ENCODE measurements at regions not wholly inside any gene's neighbourhood (a gene's known extent, or its start where the extent isn't known, plus 50 kb on each side); places are given as distances from the start of the nearest gene placed in this dataset.

DNA sequence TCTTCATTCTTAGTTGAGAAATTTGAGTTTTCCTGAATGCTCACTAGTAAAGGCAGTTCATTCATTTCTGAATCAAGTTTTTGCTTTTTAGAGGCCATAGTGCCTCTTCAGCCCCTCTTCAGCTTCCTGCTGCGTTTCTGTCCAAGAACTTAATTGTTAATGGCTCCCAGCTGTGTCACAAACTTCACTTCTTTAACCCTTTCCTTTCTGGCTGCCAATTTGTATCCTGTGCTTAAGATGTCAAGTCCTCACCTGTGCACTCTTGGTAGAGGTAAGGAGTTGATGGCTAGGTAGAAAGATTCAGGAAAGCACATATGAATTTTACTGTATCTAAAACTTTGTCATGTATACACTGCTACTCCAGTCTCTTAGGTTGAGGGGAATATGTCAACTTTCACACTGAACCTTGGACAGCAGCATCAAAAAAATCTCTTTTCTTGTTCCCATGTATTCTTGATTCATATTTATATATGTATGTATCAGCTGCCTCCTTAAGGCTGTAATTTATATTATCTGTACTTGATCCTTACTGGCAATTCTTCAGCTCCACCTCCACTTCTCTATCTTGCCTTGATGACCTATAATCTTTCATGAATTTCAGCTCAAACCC, 612.8 kb downstream of the LMO4 start:
- H3F3A ChIP-seq (ENCODE audit: insufficient read depth, low read length), result no peaks in the 10 kb centered on the region
- H3K27me3 ChIP-seq (replicated peaks; ENCODE audit: insufficient read depth, low read length), result no peaks in the 10 kb centered on the region
- H3K9ac ChIP-seq (ENCODE audit: low read length), result no peak overlapping the region
- no peaks in the 10 kb centered on the region for H3K9me3 ChIP-seq (replicated peaks; ENCODE audit: insufficient read depth, low read length)
- TF ChIP-seq EZH2 (optimal IDR thresholded peaks at IDR 0.05; ENCODE audit: low read depth, low read length) (no peak), EZH2phosphoT487 (IDR thresholded peaks at IDR 0.05; ENCODE audit: low read length) (no peak)
- TF ChIP-seq, protein P1, sequence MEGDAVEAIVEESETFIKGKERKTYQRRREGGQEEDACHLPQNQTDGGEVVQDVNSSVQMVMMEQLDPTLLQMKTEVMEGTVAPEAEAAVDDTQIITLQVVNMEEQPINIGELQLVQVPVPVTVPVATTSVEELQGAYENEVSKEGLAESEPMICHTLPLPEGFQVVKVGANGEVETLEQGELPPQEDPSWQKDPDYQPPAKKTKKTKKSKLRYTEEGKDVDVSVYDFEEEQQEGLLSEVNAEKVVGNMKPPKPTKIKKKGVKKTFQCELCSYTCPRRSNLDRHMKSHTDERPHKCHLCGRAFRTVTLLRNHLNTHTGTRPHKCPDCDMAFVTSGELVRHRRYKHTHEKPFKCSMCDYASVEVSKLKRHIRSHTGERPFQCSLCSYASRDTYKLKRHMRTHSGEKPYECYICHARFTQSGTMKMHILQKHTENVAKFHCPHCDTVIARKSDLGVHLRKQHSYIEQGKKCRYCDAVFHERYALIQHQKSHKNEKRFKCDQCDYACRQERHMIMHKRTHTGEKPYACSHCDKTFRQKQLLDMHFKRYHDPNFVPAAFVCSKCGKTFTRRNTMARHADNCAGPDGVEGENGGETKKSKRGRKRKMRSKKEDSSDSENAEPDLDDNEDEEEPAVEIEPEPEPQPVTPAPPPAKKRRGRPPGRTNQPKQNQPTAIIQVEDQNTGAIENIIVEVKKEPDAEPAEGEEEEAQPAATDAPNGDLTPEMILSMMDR (IDR thresholded peaks at IDR 0.05; ENCODE audit: low read length), result no peak
- no peaks in the 10 kb centered on the region for H4K20me1 ChIP-seq (ENCODE audit: insufficient read depth, low read length)
- no peak overlapping the region for H2AFZ ChIP-seq (ENCODE audit: low read length)
- no peak for DNase-seq
- no peaks in the 10 kb centered on the region for H3K79me2 ChIP-seq (ENCODE audit: low read length)
- no peak overlapping the region for H3K4me2 ChIP-seq (ENCODE audit: low read depth, low read length)
- no peaks in the 10 kb centered on the region for H3K36me3 ChIP-seq (replicated peaks; ENCODE audit: insufficient read depth, low read length)
- no peak overlapping the region for H3K27ac ChIP-seq (ENCODE audit: low read length)
- no peak overlapping the region for H3K4me3 ChIP-seq (ENCODE audit: low read length)
- no peaks in the 10 kb centered on the region for H3K9me2 ChIP-seq (replicated peaks; ENCODE audit: insufficient read depth, low read length)
- no peaks in the 10 kb centered on the region for H3K4me1 ChIP-seq (ENCODE audit: low read length)

DNA sequence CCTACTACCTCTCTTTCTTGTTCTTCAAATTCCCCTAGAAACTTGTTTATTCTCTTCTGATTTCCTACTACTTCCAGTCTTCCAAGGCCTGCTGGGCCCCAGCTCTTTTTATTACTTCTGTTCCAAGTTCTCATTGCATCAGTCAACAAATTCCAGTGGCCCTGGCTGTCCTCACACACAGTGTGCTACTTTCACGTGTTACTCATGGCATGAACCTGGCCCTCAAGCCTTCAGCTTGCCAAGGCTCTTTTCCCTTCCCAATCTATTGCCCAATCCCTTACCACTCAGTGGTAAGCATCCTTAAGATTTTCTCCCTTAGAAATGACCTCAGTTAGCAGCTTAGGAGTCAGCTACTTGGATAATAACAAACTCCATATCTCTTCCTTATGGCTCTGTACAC, 613.5 kb downstream of the LMO4 start:
- no peaks in the 10 kb centered on the region for H3K4me1 ChIP-seq (ENCODE audit: low read length)
- no peaks in the 10 kb centered on the region for H4K20me1 ChIP-seq (ENCODE audit: insufficient read depth, low read length)
- H3K27ac ChIP-seq (ENCODE audit: low read length), result no peak overlapping the region
- no peaks in the 10 kb centered on the region for H3K9me2 ChIP-seq (replicated peaks; ENCODE audit: insufficient read depth, low read length)
- no peak for TF ChIP-seq EZH2 (optimal IDR thresholded peaks at IDR 0.05; ENCODE audit: low read depth, low read length)
- TF ChIP-seq, protein P1 (IDR thresholded peaks at IDR 0.05; ENCODE audit: low read length), result no peak
- TF ChIP-seq EZH2phosphoT487 (IDR thresholded peaks at IDR 0.05; ENCODE audit: low read length), result no peak
- H3K4me3 ChIP-seq (ENCODE audit: low read length), result no peak overlapping the region
- H3K9me3 ChIP-seq (replicated peaks; ENCODE audit: insufficient read depth, low read length), result no peaks in the 10 kb centered on the region
- H3K27me3 ChIP-seq (replicated peaks; ENCODE audit: insufficient read depth, low read length), result no peaks in the 10 kb centered on the region
- DNase-seq, result no peak
- no peaks in the 10 kb centered on the region for H3K36me3 ChIP-seq (replicated peaks; ENCODE audit: insufficient read depth, low read length)
- H3K9ac ChIP-seq (ENCODE audit: low read length), result no peak overlapping the region
- no peak overlapping the region for H2AFZ ChIP-seq (ENCODE audit: low read length)
- H3K79me2 ChIP-seq (ENCODE audit: low read length), result no peaks in the 10 kb centered on the region
- no peak overlapping the region for H3K4me2 ChIP-seq (ENCODE audit: low read depth, low read length)
- H3F3A ChIP-seq (ENCODE audit: insufficient read depth, low read length), result no peaks in the 10 kb centered on the region

DNA sequence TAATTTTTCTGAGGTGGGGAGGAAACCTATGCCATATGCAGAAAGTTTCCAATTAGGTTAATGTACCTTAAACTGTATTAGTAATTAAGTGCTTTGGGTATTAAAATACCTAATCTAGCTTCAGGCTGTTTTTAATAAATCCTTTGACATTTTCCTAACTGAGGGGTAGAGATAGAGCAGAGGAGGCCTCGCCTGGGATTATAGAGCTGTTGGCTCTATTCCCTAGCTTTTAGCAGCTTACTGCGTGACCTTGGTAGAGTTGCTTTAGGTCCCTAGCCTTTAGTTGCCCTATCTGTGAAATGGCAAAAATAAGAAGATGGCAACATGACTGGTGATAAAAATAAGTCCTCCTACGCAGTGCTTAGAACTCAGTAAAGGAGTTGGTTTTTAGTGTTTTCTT, 621.0 kb downstream of the LMO4 start:
- Histone ChIP-seq H3K4me3 (ENCODE audit: low read length) (no peak overlapping the region), H4K20me1 (ENCODE audit: insufficient read depth, low read length) (no peaks in the 10 kb centered on the region), H3K27ac (ENCODE audit: low read length) (no peak overlapping the region), H3K4me2 (ENCODE audit: low read depth, low read length) (no peak overlapping the region), H3K9me2 (replicated peaks; ENCODE audit: insufficient read depth, low read length) (no peaks in the 10 kb centered on the region), H3K79me2 (ENCODE audit: low read length) (no peaks in the 10 kb centered on the region), H3K27me3 (replicated peaks; ENCODE audit: insufficient read depth, low read length) (no peaks in the 10 kb centered on the region), H3K4me1 (ENCODE audit: low read length) (peaks cover 7% of the 10 kb centered on the region), H3K9ac (ENCODE audit: low read length) (no peak overlapping the region), H3F3A (ENCODE audit: insufficient read depth, low read length) (no peaks in the 10 kb centered on the region), H3K36me3 (replicated peaks; ENCODE audit: insufficient read depth, low read length) (no peaks in the 10 kb centered on the region), H2AFZ (ENCODE audit: low read length) (no peak overlapping the region), H3K9me3 (replicated peaks; ENCODE audit: insufficient read depth, low read length) (no peaks in the 10 kb centered on the region)
- no peak for DNase-seq
- TF ChIP-seq EZH2 (optimal IDR thresholded peaks at IDR 0.05; ENCODE audit: low read depth, low read length) (no peak), EZH2phosphoT487 (IDR thresholded peaks at IDR 0.05; ENCODE audit: low read length) (no peak)
- TF ChIP-seq, protein P1 (IDR thresholded peaks at IDR 0.05; ENCODE audit: low read length), result no peak
